ENCODE measurements at regions not wholly inside any gene's neighbourhood (a gene's known extent, or its start where the extent isn't known, plus 50 kb on each side); places are given as distances from the start of the nearest gene placed in this dataset.
"Not testable (repeated sequence)": the region's sequence is repeated elsewhere in the genome, so short reads cannot be mapped to it uniquely, and the experiment has no call there.

DNA sequence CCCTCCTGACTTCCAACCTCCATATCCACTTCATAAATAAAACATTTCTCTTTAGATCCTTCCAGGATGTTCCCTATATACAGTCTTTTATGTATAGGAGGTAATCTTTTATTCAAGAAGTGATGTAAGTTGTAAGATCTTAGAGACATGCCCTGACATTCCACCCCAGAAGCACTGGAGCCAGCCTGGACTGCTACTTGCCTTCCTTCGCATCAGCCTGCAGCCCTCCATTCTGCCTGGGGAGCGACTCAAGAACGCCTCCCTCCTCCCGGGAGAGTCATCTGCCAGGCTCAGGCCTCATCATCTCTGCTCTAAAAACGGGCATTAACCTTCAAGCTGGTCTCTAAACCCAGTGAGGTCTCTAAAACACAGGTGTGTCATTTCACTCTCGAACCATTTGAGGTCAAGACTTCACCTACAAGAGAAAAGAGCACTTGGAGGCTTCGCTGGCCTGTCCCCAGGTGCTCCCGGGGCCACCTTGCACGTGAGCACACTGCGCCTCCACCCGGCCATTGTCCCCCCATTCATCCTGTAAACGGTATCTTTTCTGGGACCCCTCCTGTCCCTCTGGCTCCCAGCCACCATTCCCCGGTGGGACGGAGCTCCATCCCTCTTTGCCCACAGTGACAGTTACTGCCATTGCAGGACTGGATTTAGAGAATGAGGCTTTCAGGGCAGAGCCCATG lies 107.5 kb upstream of the PDE10A start:
- no peak for DNase-seq

DNA sequence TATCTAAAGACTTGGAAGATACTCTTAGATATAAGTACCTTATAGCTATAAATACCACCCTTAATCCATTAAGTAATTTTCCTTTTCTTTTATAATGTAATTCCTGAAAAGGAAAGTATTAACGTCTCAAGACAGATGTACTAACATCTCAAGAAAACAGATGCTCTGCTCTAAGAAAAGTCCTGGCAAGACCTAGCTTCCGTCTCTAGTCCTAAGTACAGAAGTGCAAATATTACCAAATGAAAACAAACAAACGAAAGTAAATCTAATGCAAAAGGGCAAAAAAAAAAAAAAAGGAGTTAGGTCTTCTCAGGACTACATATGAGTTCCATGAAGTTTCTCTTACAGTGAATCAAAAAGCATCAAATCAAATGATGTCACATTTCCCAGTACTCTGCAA lies 106.8 kb upstream of the PDE10A start:
- DNase-seq: no peak

DNA sequence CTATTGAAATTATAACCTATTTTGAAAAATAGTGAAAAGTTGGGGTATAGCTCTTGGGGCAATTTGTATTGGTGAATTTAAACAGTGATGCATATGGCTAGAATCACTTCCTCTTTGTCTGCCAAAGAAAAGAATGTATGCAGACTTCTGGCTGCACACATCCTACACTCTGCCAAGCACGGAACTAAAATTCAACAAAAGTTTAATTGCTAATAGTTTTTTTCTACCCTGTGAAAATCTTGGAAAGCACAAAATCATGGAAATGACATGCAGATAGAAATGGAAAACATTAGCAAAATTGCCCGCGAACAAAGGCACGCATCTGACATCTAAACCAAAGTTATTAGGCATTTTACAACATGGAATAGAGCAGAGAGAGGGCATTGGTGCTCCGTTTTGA lies 106.4 kb upstream of the PDE10A start:
- no peak for DNase-seq

DNA sequence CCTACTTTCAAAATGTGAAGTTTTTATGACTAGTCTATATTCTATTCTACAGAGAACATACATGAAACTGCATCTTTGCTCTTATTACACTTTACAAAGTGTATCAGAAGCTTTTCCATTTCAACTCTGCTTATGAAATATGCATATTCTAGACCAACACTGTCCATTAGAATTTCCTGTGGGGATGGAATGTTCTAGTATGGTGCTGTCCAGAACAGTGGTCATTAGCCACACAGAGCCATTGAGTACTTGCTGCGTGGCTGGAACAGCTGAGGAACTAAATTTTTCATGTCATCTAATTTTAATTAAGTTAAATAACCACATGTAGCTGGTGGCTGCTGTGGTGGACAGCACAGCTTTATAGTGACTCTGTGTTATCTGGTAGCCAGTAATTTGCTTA lies 105.9 kb upstream of the PDE10A start:
- DNase-seq: no peak

DNA sequence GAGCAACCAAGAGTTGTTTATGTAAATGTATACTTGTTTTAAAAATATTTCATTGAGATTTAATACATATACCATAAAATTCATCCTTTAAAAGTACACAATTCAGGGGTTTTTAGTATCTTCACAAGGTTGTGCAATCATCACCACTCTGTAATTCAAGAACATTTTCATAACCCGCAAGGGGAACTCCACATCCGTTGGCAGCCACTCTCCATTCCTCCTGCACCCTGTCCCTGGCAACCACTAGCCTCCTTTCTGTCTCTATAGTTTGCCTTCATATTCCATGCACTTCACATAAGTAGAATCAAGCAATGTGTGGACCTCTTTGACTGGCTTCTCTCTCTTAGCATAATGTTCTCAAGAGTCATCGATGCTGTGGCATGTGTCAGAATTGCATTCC lies 104.2 kb upstream of the PDE10A start:
- no peak for DNase-seq

DNA sequence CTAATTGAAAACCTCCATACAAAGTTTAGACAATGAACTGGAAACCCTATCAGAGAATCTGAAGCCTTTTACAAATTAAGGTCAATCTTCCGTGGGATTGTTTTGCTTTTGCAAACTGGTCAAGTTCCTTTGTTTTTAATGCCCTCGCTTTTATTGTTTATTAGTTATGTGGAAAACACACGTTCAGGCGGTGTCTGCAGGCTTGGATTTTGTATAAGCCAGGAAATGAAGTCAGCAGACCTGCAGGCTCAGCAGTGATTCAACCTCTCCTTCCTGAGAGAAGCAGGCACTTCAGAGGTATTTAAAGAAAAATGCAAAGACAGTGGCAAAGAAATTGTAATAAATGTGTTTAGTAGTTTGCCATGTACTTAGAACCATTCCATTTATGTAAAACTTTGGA lies 103.4 kb upstream of the PDE10A start:
- no peak for DNase-seq

DNA sequence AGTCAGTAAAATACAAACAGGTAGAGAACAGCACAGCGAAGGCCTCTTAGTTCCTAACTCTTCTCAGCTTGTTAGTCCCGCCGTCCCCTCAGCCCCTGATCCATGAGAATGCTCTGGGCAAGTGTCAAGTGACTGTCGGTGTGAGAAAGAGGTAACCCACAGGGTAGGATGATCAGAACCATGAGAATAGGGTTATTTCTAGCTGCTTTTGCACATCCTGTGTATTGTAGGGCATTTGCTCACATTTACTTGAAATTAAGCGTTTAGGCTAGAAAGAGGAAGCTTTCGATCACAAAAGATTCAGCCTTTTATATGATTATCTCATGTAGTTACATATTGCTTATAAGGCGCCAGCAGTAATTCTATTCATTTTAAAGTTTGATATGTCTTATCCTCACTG lies 103.0 kb upstream of the PDE10A start:
- DNase-seq: no peak

DNA sequence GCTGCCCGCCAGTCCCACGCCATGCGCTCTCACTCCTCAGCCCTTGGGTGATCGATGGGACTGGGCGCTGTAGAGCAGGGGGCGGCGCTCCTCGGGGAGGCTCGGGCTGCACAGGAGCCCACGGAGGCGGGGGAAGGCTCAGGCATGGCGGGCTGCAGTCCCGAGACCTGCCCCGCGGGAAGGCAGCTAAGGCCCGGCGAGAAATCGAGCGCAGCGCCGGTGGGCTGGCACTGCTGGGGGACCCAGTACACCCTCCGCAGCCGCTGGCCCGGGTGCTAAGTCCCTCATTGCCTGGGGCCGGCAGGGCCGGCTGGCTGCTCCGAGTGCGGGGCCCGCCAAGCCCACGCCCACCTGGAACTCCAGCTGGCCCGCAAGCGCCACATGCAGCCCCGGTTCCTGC lies 102.2 kb upstream of the PDE10A start:
- not testable (repeated sequence) for DNase-seq

DNA sequence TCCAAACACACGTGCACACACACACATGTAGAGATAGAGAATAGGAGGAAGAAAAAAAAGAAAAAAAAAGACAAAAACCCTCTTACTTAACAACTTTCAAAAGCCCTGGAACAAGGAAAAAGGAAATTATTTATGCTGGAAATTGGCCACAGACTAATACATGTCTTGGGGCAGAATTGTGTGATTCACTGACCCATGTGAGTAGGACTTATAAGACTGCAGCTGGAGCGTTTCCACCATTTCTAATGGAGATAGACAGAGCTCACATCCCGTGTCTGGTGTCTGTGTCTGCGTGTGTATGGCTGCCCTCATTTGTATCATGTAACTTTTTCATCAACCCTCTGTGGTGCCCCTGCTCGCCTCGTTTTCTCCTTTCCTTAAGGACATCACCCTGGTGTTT lies 99.8 kb upstream of the PDE10A start:
- no peak for DNase-seq

DNA sequence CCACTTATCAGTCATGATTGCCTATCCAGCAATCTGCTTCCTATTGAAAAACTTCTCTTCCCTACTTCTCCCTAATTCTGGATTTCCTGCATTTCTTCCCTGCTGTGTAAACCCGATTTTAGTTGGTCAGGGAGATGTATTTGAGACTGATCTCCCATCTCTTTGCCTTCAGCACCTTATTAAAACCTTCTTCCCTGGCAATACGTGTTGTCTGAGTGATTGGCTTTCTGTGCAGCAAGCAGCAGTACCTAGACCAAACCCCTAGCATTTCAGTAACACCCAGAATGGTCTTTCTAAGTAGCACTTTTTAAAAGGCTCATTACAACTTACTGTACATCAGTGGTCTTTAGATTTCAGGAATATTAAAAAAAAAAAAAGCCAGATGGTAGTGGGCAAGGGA lies 99.1 kb upstream of the PDE10A start:
- DNase-seq: no peak

DNA sequence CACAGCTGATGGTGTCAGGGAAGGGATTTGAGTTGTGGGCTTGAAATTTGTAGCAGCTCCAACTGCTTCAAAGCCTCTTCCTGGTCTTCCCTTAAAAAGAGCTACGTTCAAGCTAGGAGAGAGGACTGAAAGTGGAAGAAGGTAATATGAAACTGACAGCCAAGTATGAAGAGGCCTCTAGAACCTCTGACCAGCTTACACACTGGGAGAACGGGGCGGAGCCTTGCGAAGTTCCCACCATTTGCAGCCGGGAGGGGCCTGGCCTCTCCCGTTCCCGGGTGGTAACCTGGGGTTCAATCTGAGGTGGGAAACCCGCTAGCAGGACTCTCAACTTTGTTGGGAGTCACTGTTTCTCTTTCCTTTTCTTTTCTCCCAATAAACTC lies 97.8 kb upstream of the PDE10A start:
- no peak for DNase-seq

DNA sequence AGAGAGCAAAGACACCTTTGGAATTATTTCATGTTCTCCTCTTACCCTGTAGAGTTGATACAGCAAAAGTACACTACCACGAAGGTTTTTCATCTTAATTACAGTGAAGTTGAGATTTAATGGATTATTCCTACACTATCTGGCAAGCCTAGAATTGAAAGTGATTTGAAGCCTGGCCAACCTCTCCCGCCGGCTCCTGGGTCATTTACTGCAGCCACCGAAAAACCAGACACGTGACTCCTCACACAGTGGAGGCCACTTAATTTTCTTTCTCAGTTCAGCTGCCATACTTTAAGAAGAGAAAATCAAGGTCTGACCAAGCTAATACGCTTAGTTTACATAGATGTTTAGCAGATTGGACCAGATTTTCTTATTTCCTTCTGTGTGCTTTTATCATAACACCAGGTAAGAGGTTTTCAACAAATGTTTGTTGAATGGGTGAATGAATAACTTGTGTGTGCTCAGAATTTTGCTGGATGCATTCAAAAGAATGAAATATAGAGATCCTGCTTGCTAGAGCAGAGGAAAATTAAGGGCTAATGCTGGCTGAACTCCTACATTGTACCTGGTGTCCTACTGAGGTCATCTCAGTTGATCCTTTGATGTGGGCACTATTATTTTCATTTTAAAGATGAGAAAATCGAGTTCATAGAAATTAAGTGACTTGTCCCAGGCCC lies 97.2 kb upstream of the PDE10A start:
- DNase-seq: no peak

DNA sequence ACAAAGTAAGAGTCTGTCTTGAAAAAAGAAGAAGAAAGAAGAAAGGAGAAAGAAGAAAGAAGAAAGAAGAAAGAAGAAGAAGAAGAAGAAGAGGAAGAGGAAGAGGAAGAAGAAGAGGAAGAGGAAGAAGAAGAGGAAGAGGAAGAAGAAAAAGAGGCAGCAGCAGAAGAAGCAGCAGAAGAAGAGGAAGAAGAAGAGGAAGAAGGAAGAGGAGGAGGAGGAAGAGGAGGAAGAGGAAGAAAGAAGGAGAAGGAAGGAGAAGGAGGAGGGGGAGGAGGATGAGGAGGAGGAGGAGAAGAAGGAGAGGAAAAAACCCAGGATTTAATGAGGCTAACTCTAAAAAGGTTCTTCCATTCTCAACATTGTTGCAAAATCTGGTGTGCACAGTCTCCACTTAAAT lies 95.4 kb upstream of the PDE10A start:
- no peak for DNase-seq

DNA sequence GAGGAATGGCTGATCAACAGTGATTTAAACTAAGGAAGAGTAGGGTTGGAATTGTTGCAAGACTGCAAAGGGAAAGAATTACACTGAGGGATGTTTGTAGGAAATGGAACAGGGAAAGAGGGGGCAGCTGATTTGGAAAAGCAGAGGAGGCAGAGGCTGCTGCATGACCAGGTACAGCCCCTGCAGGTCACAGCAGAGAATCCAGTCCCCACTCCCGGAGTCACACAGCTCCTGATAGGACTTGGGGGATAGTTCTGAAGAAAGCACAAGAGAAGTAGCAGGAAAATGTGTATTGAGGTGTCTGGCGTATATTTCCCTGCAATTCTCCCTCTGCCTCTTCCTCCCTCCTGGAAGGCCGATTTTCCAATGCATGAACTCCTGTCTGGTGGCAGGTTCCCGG lies 92.5 kb upstream of the PDE10A start:
- no peak for DNase-seq

DNA sequence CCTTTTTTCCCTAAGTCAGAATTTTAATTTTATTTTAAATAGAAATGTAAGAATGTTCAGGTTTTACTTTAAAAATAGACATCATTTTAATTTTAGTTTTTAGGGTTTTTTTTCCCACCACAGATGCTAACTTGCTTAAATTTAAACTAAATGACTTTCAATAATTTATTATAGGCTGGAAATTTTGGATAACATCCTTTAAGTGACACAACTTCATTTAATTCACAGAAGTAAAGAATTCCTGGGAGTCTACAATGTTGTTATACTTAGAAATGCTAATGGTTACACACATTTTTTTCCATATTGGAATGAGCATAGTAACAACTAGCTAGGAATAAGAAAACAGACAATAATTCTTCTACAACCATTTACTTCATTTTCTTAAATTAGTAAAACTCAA lies 90.5 kb upstream of the PDE10A start:
- DNase-seq: no peak

DNA sequence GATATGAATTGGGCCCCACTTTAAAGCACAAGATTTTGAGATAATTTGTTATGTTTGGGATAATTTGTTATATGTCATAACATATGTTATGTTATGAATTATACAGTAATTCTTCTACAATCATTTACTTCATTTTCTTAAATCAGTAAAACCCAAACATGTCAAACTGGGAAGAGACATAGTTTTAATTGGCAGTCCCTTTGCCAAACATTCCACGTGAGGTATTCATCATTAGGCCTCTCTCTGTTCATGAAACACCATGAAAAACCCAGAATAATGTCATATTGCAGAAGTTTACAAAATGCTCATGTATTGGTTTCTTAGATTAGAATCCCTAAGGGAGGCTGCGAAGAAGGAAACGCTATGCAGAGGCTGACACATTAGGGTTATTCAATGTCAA lies 89.4 kb upstream of the PDE10A start:
- no peak for DNase-seq

DNA sequence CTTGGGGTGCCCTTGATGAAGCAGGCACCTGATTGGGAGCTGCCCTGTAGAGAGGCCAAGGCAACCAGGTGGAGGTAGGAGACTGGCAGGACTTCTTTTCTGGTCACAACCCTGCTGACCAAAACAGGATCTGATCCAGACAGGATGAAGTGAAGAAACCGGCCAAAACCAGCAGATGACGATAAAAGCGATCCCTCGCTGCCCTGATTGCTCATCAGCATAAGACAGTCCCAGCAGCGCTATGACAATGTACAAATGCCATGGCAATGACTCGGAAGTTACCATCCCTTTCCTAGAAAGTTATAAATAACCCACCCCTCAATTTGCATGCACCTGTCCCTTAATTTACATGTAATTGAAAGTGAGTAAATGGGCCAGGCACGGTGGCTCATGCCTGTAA lies 88.4 kb upstream of the PDE10A start:
- DNase-seq: no peak

DNA sequence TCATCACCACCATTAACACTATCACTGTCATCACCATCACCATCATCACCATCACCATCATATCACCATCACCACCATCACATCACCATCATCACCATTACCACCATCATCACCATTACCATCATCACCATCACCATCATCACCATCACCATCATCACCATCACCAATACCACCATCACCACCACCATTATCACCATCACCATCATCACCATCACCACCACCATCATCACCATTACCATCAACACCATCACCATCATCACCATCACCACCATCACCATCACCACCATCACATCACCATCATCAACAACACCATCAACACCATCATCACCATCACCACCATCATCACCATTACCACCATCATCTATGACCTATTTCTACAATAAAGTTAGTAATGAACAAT lies 86.1 kb upstream of the PDE10A start:
- no peak for DNase-seq

DNA sequence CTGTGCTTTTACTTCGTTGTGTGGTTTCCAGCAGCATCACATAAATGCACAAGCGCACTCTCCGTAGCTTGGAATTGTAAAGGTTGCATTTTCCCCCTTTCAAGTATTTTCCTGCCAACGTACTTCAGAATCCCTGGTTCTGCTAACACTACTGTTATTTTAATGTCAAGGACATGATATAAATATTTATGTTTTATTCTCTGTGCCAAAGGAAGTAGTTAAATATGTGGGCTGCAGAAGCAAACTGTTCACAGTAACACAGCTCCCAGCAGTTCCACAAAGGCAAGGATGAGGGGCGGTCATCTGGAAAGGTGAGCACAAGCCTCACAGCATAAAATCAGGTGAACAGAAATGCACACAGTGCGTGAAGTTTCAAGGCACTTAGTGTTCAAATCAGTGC lies 85.3 kb upstream of the PDE10A start:
- DNase-seq: no peak

DNA sequence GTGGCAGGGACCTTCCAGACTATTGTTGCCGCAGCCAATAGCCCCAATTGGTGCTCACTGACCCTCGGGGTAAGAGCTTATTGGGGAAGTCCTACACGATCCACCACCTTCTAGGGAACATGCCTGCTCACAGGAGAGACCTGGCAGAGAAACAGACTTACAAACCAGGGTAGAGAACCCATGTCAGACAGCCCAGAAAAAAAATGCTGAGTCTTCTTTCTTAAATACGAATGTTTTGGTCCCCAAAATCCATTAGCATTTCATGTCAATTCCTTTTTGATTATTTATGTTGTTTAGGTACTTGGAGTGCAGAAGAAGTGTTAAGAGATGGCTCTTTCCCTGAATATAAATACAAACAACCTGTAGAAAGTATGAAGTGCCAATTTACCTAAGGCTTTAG lies 84.9 kb upstream of the PDE10A start:
- no peak for DNase-seq

DNA sequence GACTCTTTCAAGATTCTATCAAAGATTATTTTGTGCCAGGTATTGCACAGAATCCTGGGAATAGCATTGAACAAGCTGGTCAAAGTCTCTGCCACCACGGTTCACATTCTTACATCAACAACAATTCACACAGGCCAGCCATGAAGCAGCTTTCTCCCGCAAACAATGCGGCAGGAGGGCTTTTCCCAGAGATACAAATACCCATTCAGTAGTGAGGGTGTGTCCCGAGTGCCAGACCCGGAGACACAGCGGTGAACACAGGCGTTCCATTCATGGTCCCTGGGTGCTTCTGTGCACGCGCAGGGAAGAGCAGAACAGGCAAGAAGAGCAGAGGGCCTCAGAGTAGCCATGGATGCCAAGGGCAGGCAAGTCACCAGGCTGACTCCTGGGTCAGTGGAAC lies 83.3 kb upstream of the PDE10A start:
- DNase-seq: no peak

DNA sequence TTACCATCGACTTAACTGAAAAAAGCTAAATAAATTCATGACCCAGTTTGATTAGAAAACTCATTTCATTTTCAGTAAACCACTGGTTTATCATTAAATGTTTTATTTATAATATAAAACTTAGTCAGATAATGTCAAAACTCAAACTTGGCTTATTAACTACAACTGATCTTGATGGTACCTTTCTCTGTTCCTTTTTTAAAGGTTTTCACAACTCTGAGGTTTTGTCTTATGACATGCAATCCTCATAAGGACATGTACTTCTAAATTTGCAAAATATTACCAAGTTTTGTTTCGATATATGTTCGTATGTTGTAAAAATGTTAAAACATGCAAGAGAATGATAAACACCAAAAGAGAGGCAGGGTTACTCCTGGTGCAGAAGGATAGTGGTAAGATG lies 82.5 kb upstream of the PDE10A start:
- DNase-seq: no peak

DNA sequence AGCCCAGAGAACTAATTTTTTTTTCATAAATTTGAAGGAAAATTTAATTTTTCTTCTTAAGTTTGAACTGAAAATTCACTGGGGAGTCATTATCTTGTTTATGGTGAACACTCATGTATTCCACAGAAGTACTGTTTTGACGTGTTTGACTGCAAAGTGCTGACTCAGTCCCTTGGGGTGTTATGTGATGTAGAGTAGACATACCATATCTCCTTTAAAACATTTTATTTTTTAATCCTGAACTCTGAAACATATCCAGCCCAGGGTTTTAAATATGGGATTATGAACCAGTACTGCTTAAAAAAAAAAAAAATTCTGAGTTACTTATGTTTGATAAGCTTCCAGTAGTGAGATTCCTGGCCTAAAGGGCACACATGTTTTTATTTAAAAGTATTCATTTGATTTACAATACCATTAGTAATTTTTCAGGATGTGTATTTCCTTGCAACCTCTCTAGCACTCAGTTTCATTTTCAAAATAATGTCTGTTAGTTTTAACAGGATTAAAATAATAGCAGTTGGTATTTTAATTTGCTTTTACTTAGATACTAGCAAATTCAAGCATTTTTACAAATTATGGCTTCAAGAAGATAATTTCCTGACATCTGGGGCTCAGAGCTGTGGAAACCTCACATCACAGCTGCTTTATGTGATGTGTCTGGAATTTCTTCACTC lies 81.7 kb upstream of the PDE10A start:
- DNase-seq: no peak

DNA sequence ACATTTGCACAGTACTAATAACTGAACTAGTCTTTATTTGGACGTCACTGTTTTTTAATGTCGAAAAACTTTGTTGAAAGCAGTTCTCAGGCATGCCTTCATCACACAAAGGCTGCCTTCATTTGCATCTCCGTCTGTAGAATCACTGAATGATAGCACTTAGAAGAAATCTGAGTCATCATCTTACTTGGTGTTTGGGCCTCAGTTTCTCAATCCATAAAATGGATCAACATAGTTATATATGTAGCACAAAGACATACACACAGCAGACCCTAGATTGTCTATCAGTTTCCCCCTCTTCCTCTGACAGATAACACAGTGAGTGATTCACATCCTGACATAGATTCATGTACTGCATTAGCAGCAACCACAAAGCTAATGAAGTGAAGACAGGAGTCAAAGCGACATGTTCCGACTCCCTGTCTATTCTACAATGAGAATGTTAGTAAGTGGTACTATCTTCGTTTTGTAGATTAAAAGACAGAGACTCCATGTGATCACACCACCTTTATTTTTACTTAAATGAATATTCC lies 80.4 kb upstream of the PDE10A start:
- DNase-seq: no peak
